ENCODE measurements at regions not wholly inside any gene's neighbourhood (a gene's known extent, or its start where the extent isn't known, plus 50 kb on each side); places are given as distances from the start of the nearest gene placed in this dataset.

DNA sequence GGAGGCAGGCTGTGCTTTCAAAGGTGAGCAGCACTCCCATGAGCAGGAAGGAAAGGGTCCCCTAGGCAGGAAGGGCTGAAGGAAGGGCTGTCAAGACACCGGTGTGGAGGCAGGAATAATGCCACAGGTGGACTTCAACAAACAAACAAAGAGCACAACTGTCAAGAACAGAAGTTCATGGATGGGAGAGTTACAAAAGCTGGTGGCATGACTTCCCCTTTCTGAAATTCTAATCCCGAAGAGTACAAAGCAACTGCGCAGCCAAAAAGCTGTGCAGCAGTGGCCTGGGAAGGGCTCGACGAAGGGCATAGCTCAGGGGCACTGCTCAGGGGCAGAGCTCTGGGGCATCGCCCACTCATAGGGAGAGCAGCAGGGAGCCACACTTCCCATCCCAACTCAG is 582.3 kb upstream of the DIPK2B start:
- no peak overlapping the region for H3K4me3 ChIP-seq (replicated peaks; ENCODE audit: insufficient read depth, low read length)
- H3K27ac ChIP-seq (replicated peaks), result peak overlapping the region; percentile 15
- DNase-seq (ENCODE audit: low read depth in 1 of 2, low spot score in 1 of 2), result peak in 1 of 2 experiments; percentile 50
- no peak for TF ChIP-seq GABPA (IDR thresholded peaks at IDR 0.05; ENCODE audit: low read depth)
- TF ChIP-seq, protein P1, sequence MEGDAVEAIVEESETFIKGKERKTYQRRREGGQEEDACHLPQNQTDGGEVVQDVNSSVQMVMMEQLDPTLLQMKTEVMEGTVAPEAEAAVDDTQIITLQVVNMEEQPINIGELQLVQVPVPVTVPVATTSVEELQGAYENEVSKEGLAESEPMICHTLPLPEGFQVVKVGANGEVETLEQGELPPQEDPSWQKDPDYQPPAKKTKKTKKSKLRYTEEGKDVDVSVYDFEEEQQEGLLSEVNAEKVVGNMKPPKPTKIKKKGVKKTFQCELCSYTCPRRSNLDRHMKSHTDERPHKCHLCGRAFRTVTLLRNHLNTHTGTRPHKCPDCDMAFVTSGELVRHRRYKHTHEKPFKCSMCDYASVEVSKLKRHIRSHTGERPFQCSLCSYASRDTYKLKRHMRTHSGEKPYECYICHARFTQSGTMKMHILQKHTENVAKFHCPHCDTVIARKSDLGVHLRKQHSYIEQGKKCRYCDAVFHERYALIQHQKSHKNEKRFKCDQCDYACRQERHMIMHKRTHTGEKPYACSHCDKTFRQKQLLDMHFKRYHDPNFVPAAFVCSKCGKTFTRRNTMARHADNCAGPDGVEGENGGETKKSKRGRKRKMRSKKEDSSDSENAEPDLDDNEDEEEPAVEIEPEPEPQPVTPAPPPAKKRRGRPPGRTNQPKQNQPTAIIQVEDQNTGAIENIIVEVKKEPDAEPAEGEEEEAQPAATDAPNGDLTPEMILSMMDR (IDR thresholded peaks at IDR 0.05; ENCODE audit: insufficient read depth, low read length), result no peak
- no peak for TF ChIP-seq REST (IDR thresholded peaks at IDR 0.05; ENCODE audit: insufficient replicate concordance, low read depth)
- TF ChIP-seq SPI1 (IDR thresholded peaks at IDR 0.05; ENCODE audit: borderline replicate concordance, low read depth), result peak; percentile 87
- no peak for TF ChIP-seq POLR2AphosphoS5 (IDR thresholded peaks at IDR 0.05; ENCODE audit: low read depth)
- H3K27me3 ChIP-seq (ENCODE audit: insufficient read depth, poor library complexity, severe bottlenecking), result no peaks in the 10 kb centered on the region

- DNase-seq (ENCODE audit: low read depth in 1 of 2, low spot score in 1 of 2), result peak in 1 of 2 experiments; percentile 63
- TF ChIP-seq GABPA (IDR thresholded peaks at IDR 0.05; ENCODE audit: low read depth) (no peak), SPI1 (IDR thresholded peaks at IDR 0.05; ENCODE audit: borderline replicate concordance, low read depth) (no peak), POLR2AphosphoS5 (IDR thresholded peaks at IDR 0.05; ENCODE audit: low read depth) (no peak), REST (IDR thresholded peaks at IDR 0.05; ENCODE audit: insufficient replicate concordance, low read depth) (no peak)
- TF ChIP-seq, protein P1 (IDR thresholded peaks at IDR 0.05; ENCODE audit: insufficient read depth, low read length), result no peak
- no peak overlapping the region for H3K27ac ChIP-seq (replicated peaks)
- no peaks in the 10 kb centered on the region for H3K27me3 ChIP-seq (ENCODE audit: insufficient read depth, poor library complexity, severe bottlenecking)
- H3K4me3 ChIP-seq (replicated peaks; ENCODE audit: insufficient read depth, low read length), result no peak overlapping the region
Observed at GRCh38 chrX:45781901-45782553, 581.4 kb upstream of the DIPK2B start.

GRCh38 chrX:45778616-45779015 is 577.9 kb upstream of the DIPK2B start:
- Histone ChIP-seq H3K27ac (replicated peaks) (peak overlapping the region; percentile 76), H3K27me3 (ENCODE audit: insufficient read depth, poor library complexity, severe bottlenecking) (no peaks in the 10 kb centered on the region), H3K4me3 (replicated peaks; ENCODE audit: insufficient read depth, low read length) (no peak overlapping the region)
- TF ChIP-seq, protein P1 (IDR thresholded peaks at IDR 0.05; ENCODE audit: insufficient read depth, low read length), result no peak
- TF ChIP-seq SPI1 (IDR thresholded peaks at IDR 0.05; ENCODE audit: borderline replicate concordance, low read depth), result 0 out of 2 replicates have a peak, but pooled peaks have one; percentile 31
- TF ChIP-seq POLR2AphosphoS5 (IDR thresholded peaks at IDR 0.05; ENCODE audit: low read depth), result no peak
- TF ChIP-seq REST (IDR thresholded peaks at IDR 0.05; ENCODE audit: insufficient replicate concordance, low read depth), result no peak
- peak in 1 of 2 experiments; percentile 71 for DNase-seq (ENCODE audit: low read depth in 1 of 2, low spot score in 1 of 2)
